ENCODE measurements at regions not wholly inside any gene's neighbourhood (a gene's known extent, or its start where the extent isn't known, plus 50 kb on each side); places are given as distances from the start of the nearest gene placed in this dataset.

- no peaks in the 10 kb centered on the region for H3K79me1 ChIP-seq (ENCODE audit: low read depth in 1 of 2, low read length in 2 of 2)
- TF ChIP-seq RCOR1 (IDR thresholded peaks at IDR 0.05; ENCODE audit: insufficient replicate concordance, low read length) (no peak), CHD1 (IDR thresholded peaks at IDR 0.05; ENCODE audit: low read depth, low read length) (no peak), RFX5 (IDR thresholded peaks at IDR 0.05; ENCODE audit: low read depth, low read length) (no peak), ELK1 (IDR thresholded peaks at IDR 0.05; ENCODE audit: borderline replicate concordance, low read depth, low read length) (no peak), POLR2A (IDR thresholded peaks at IDR 0.05; ENCODE audit: low read depth, low read length) (no peak), MAZ (IDR thresholded peaks at IDR 0.05; ENCODE audit: borderline replicate concordance, low read depth, low read length) (no peak), SMC3 (IDR thresholded peaks at IDR 0.05; ENCODE audit: low read depth, low read length) (no peak), MAFK (IDR thresholded peaks at IDR 0.05; ENCODE audit: low read depth, low read length) (no peak), CTCF (conservative IDR thresholded peaks at IDR 0.05; ENCODE audit: low read depth, low read length) (no peak)
- H3K4me1 ChIP-seq (ENCODE audit: control insufficient read depth, insufficient read depth, low read length), result no peaks in the 10 kb centered on the region
- H3K56ac ChIP-seq (ENCODE audit: extremely low read depth, insufficient read depth, low read length), result no peak overlapping the region
- WGBS, 2 experiments (ENCODE audit: extremely low coverage in 2 of 2, insufficient read length in 1 of 2), result no CpG with 5 or more reads among the region's 3 CpGs
- H3K18ac ChIP-seq (ENCODE audit: low read depth, low read length), result no peak overlapping the region
- no peak overlapping the region for H2BK5ac ChIP-seq (ENCODE audit: low read depth, low read length, poor library complexity, severe bottlenecking)
- no peak overlapping the region for H2AK5ac ChIP-seq (ENCODE audit: low read depth, low read length)
- no peaks in the 10 kb centered on the region for H3K27me3 ChIP-seq (ENCODE audit: control insufficient read depth, insufficient read depth, low read length)
- H3K4ac ChIP-seq (ENCODE audit: low read depth, low read length), result no peak overlapping the region
- H3K4me3 ChIP-seq (ENCODE audit: insufficient read depth, low read depth, low read length), result no peak overlapping the region
- H2BK120ac ChIP-seq (ENCODE audit: low read depth, low read length), result no peak overlapping the region
- no peak overlapping the region for H3K23ac ChIP-seq (ENCODE audit: low read depth, low read length)
- no peak overlapping the region for H4K8ac ChIP-seq (ENCODE audit: low read depth in 2 of 2, low read length in 2 of 2)
- H2BK20ac ChIP-seq (ENCODE audit: low read depth, low read length), result no peak overlapping the region
- H4K91ac ChIP-seq (ENCODE audit: insufficient read depth, low read depth, low read length), result no peak overlapping the region
- POLR2A ChIA-PET (ENCODE audit: unreplicated experiment), result no interaction called here
- H3K4me2 ChIP-seq (ENCODE audit: low read depth, low read length), result no peak overlapping the region
- no peak overlapping the region for H4K5ac ChIP-seq (ENCODE audit: low read depth, low read length)
- no peak overlapping the region for H3K9ac ChIP-seq (ENCODE audit: low read depth, low read length)
- no peak overlapping the region for H2BK15ac ChIP-seq (ENCODE audit: low read depth, low read length)
- no peaks in the 10 kb centered on the region for H3K36me3 ChIP-seq (ENCODE audit: control insufficient read depth, insufficient read depth, low read length)
- no peaks in the 10 kb centered on the region for H3K9me1 ChIP-seq (ENCODE audit: insufficient read depth, low read length)
- H3K14ac ChIP-seq (replicated peaks; ENCODE audit: low read depth, low read length), result no peak overlapping the region
- BruUV-seq (replicated peaks), result no TSS peak
- intact Hi-C loops (cut with micrococcal nuclease) (no loop called here), dilution Hi-C loops (cut with HindIII; ENCODE audit: low sequenced_read_pairs, unreplicated experiment) (no loop called here), in situ Hi-C loops (cut with MboI; ENCODE audit: low sequenced_read_pairs) (no loop called here)
- CTCF ChIA-PET, result interaction anchor here (0.6 kb wide), 1 partner anchor 44 kb away, joined by 3 read pairs; no protein-coding TSS in a partner anchor
- no peak for DNase-seq
- no peak overlapping the region for H2AFZ ChIP-seq (replicated peaks; ENCODE audit: low read length, poor library complexity)
- H4K20me1 ChIP-seq (ENCODE audit: insufficient read depth, low read length), result no peaks in the 10 kb centered on the region
- H2AK9ac ChIP-seq (replicated peaks; ENCODE audit: low read depth, low read length, poor library complexity), result no peak overlapping the region
- peaks cover 9% of the 10 kb centered on the region for H3K9me3 ChIP-seq (ENCODE audit: control insufficient read depth, insufficient read depth, low read length)
- no peak for ATAC-seq (ENCODE audit: low read depth)
- no peak overlapping the region for H3K27ac ChIP-seq (ENCODE audit: insufficient read depth, low read length)
Measured at GRCh38 chr7:10474048-10474447, 499.6 kb upstream of the PHF14 start.

Measured in IMR-90 (cell line).